SIG-M5 treated with dmso at 0.1 percent for 504 hours (cell line): ENCODE measurements at regions not wholly inside any gene's neighbourhood (a gene's known extent, or its start where the extent isn't known, plus 50 kb on each side); places are given as distances from the start of the nearest gene placed in this dataset.
A peak's percentile ranks its signal among the peaks of the same experiment; 100 is the strongest.

Experiments
- DNase-seq: peaks from one replicate; lab custom pipeline; 2025; ENCODE audit not compliant: unreplicated experiment; lab: John Stamatoyannopoulos, UW

DNA sequence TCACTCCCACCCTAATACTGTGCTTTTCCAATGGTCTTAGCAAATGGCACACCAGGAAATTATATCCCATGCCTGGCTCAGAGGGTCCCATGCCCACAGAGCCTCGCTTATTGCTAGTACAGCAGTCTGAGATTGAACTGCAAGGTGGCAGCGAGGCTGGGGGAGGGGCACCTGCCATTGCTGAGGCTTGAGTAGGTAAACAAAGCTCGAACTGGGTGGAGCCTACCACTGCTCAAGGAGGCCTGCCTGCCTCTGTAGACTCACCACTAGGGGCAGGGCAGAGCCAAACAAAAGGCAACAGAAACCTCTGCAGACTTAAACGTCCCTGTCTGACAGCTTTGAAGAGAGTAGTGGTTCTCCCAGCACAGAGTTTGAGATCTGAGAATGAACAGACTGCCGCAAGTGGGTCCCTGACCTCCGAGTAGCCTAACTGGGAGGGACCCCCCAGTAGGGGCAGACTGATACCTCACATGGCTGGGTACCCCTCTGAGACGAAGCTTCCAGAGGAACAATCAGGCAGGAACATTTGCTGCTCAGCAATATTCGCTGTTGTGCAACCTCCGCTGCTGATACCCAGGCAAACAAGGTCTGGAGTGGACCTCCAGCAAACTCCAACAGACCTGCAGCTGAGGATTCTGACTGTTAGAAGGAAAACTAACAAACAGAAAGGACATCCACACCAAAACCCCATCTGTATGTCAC lies 150.7 kb upstream of the FOXA2 start:
- DNase-seq = peak; percentile 26

DNA sequence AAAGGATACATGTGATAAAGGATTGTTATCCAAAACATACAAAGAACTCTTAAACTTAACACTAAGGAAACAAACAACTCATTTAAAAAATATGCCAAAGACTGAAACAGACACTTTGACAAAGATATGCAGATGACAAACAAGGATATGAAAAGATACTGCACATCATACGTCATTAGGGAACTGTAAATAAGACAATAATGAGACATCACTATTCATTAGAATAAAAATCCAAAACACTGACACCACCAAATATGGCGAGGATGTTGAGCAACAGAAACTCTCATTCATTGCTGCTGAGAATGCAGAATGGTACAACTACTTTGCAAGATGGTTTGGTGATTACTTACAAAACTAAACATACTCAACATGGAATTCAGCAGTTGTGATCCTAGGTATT lies 156.5 kb upstream of the FOXA2 start:
- no peak for DNase-seq

DNA sequence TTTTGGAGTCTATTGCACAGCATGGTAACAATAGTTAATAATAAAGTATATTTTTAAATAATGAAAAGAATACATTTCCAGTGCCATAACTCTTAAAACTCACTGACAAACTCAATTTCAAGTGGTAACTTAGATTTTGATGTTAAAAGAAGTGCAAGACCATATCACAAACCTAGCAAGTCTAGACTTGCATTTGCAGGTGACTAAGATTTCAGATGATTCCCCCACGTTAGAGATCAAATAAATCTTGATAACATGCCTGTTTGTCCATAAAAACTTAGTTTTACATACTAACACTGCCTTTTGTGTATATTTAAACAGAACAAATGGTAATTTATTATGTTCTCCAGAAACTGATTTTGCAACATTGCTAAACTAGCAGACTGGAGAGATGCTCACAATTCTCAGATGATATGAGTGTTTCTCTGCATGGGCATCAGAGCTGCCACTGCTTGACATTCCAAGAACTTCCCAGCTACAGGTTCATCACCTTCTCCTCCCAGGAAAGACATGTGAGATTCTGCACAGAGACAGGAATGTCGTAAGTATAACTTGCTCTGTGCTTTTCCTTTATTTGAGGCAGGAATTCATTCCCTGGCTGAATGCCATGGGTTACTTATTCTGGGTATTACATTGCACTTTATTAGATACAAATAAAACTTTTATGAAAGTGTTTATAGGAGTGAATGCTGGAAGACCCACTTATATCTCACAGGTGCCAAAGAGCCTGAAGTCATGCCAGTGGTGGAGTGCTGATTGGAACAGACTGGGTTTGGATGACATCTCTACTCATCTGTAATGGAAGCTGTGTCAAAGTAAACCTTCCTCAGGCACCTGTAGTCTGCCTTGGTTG lies 160.2 kb upstream of the FOXA2 start:
- DNase-seq = no peak

DNA sequence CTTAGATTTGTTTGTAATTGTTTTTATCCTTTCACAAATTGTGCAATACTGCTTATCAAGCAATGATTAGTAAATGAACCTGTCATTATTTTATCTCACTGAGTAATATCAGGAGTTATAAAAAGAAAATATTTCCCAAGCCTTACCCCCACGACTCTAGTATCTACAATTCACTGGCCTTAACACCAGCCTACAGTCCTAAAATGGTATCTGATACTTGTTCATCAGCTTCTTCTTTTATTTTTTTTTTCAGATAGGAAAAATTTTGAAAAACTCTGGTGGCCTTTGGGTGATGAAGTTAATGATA lies 160.8 kb upstream of the FOXA2 start:
- no peak for DNase-seq

DNA sequence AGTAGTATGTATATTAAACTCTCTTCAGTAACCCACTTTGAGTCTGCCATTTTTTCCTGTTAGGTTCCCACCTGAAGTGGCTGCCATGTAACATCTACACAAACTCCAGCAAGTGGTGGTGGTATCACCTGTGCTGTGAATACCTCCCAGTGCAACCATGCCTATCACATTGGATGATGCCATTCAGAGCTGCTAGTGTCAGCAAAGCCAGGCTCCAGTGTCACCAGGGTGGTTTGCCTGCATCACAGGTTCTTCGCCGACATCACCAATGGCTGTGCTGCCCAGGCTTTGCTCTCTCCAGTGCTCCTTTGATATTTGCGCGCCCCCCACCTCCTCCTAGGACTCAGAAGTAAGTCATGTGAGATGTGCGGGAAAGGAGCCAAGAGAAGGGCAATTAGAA lies 162.6 kb upstream of the FOXA2 start:
- DNase-seq = no peak

DNA sequence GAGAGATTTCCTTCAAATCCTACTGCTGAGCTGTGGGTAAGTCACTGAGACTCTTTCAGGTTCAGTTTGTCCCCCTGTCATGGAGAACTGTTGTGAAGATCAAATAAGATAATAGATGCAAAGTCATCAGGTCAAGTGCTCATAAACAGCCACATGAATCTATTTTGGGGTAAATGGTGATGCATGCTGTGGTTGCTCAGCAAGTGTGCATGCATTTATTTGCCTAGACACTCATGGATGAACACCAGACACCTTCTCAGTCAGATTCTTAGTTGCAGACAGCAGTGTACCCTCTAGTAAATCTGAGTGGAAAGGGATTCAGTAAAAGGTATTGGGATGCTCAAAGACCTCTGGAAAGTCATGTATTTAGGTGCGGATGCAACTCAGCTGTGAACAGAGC lies 168.0 kb upstream of the FOXA2 start:
- DNase-seq = no peak

DNA sequence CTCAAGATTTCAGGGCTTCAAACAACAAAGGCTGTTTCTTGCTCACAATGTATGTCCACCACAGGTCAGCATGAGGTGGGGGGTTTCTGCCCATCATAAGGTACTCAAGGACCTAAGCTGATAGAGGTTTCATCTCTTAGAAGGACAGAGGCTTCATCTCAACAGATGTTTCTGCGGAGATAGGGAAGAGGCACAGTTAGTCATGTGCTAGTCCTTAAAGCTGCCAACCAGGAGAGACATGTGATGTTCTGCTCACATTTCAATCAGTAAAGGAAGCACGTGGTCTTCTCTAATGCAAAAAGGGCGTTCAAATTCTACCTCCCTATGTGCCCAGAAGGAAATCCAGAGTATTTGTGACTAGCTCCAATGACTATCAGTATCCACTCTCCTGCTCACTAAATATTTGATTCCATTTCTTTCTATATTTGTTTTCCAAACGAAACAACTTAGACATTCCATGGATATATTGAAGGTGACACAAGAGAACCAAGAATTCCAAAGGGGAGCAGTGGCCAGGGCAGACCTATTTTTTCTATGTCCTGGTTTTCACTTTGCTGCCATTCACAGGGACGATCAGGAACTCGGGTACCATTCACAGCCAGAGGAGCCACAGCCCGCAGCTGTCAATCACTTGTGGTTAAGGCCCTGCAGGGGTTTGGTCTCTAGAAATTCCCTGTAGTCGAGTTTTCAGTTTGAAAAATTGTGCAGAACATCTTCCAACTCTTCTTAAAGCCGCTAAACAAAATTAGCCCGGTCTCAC lies 173.2 kb upstream of the FOXA2 start:
- no peak for DNase-seq

DNA sequence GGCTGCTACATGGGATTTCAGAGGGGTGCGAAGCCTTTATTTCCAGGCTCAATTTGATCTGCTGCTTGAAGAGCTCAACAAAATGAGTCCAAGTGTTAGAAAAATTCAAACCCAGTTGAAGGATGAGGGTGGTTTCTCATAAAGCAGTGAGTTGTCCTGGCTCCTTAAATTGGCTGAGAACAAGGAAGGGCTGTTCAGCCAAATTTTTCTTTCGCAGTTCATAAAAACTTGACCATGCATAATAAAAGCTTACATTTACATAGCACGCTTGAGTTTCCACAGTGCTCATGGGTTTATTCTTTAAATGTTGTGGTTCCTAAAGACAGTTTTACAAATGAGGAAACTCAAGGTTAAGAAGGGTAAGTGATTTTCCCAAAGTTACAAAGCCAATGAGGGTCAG lies 174.4 kb upstream of the FOXA2 start:
- DNase-seq = no peak

DNA sequence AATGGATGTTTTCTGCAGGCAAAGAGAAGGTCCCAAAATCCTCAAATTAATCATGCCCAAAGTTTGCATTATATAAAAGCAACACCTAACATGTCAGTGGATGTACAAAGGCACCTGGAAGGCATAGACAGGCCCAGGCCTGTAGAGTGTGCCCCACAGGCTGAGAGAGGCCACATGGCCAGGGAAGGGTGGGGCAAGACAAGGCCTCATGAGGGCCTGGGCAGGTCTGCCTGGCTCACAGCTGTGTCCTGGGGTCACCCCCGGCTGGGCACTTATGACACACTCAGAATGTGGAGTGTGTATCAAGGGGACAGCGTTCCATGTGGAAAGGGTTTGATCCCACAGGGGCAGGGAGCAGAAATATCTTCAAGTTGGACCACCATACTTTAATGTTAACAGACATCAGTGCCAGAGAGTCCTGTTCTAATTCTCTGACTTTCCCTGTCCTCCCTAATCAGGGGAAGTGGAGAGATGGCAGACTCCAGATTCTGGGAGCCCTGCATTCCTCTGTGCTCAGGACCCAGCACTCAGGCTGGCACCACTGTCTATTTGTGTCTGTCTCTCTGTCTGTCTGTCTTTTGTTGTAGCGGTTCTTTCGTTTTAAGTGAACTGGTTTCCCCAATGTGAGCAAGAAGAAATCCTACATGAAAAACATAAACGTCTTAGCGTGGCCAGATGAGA lies 178.3 kb upstream of the FOXA2 start:
- DNase-seq = no peak

DNA sequence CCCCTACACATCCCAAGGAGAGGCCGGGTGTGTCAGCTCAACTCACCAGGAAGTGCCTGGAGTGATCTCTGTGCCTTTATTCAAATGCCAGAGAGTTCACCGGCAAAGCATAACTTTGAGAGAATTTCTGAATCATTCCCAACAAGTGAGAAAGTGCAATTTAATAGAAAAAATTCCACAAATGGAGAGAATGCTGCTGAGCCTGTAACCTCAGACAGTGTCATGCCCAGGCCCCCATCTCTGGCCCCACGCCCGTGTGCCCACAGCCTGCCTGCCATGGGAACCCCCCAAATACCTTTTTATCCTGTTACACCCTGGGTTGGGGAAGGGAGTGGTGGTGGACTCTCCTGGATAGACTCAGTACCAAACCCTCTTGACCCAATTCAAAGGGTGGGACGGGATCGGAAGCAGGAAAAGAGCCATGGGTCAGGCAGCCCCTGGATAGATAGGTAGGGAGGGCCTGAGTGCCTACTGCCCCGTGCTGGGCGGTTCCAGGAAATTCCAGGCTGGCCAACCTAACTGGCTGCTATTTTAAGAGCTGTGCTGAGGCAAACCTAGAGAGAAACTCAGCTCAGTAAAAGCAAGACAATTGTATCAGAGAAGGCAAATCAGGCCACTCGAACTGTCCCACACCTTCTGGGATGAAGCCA lies 179.0 kb upstream of the FOXA2 start:
- no peak for DNase-seq

DNA sequence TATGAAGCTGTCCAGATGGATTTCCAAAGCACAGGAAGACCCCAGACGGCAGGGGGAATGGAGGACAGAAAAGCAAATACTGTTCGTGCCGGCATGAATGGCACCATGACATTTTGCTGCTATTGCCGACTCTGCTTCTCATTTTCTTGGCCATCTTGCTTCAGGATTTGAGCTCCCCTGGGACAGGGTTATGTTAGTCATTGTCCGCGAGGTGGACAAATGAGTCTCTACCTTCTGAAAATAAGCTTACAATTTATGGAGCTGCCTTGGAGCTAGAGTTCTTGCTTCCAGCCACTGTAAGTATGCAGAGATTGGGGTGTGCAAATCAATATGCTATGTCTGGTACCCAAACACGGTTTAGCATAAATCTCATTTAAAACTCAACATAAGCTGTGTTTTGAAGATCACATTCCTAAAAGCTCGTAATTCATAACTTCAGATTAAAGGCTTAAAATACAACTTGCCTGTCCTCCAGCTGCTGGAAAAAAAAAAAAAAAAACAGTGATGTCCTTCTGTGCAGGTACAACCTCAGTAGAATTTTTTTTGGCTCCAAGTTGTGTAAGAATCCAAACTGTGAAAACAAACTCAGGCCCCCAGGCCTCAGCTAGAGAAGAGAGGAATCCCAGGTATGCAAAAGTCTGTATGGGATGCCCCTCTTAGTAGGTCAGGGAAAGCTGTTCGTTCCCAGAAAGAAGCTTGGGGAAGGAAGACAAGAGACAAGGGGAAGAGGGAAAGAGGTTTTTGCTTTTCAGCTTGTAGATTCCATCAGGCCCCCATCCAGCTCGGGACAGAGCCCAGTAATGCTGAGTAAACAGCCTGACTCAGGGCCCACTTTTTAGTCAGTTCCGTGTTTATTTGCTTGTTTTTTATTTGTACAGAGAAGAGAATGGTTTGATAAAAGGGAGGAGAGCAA lies 184.2 kb upstream of the FOXA2 start:
- DNase-seq = no peak

DNA sequence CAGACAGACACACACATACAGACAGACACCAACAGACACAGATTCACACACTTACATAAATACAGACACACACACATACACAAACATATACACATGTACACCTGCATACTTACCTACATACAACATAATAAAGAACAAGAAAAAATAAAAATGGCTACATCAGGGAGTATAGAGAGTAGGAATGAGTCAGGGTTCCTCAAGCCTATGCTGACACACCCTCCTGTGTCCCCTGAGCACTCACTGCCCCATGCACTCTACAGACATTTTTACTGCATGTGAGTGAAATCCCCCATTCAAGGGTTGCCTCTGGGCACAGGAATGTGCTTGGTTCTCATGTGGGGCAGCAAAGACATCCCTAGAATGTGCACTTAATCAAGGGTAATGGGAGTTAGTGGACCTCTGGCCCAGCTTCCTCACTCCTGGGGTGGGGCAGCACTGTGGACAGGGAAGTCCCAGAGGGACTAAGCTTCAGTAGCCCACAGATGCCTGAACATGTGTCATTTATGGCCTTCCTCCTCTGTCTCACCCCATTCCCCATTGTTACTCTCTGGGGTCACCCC lies 185.9 kb upstream of the FOXA2 start:
- no peak for DNase-seq

DNA sequence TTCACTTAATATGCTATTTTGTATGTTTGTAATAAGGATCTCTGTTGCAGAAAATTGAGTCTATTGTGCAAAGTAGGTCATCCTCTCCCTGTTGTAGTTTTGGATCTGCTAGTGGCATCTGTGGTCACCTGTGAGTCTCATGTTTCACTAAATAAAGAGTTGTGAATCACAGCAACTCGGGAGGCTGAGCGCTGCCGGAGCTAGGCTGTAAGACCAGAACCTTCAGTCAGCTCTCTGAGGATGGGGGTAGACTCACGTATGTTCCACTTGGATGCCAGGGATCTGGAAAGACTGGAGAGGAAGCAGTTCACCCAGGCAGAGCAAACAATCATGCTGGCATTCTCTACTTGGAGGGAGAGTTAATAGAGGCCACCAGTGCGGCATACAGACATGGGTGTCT lies 187.3 kb upstream of the FOXA2 start:
- no peak for DNase-seq

DNA sequence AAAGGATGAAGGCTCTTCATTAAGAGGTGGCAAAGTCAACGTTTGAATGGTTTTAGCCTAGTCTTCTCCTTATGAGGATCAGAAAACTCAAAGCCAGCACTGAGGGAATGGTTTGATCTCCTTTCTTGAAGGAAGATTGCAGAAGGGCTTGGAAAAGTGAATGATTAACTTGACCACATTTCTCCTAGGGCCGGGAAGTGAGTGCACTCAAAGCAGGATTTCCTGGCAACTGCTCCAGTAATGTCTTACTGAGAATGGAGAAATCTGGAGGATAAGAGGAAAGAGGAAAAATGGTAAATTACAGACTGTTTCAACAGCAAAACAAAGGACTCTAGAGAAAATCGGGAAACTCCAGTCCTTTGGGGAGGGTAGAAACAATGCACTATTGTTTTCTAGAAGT lies 189.0 kb upstream of the FOXA2 start:
- no peak for DNase-seq

DNA sequence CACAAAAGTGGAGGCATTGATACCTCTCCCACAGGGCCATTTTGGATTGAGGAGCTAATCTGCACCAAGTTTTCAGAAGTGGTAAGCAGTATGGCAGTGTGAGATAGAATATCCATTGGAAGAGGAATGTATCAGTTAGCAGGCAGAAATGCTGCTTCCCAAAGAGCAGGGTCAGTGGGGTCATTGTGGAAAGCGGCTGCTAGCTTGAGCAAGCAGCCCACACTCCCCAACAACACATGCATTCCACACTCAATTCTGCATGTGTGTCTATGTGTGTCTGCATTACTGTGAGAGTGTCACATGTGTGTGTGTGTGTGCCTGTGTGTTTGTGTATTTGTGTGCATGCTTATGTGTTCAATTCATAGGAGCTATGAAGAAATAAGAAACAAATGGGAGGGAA lies 190.9 kb upstream of the FOXA2 start:
- no peak for DNase-seq

DNA sequence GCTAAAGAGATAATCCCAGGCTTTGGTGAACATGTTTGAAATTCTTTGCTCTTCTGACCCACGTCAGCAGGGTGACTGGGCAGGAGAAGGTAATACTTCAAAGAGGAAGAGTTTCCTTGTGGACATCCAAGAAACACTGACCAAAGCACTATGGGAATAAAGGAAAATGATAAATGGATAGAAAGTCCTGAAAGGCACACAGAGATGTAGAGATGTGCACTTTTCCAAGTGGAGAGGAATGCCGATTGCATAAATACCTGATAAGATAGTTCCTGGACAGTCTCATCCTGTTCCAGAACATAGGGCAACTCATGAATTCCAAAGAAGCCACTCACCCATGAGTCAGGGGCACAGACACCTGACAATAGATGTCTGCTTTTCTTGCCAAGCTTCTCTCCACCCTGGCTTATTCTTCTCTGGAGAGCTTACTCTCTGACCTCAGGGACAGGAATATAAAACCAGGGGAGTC lies 191.3 kb upstream of the FOXA2 start:
- no peak for DNase-seq

DNA sequence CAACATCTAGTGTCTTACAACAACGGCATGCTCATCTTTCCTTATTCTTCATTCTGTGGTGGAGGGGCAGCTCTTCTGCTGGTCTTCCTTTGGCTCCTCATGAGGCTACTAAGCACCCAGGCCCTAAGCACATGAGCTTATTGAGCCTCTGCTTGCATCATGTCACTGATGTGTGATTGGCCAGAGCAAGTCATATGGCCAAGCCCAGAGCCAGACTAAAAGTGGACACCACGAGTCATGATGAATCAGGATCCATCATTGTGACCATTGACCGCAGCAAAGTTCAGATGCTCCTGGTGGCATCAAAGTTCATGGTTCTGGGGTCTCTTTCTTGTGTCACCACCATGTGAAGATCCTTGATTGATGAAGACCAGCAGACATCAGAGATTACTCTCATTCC lies 192.0 kb upstream of the FOXA2 start:
- DNase-seq = no peak

DNA sequence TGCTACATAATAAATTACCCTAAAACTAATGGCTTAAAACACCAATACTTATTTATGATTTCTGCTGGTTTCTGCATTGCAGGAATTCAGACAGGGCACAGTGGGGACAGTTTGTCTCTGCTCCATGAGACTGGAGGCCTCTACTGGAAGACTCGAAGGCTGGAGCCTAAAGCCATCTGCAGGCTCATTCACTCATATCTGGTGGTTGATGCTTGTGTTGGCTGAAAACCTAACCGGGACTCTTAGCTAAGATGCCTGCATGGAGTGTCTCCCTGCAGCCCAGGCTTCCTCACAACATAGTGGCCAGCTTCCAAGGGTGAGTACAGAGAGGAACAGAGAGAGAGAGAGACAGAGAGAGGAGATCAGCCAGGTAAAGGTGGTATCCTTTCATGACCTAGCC lies 195.5 kb upstream of the FOXA2 start:
- DNase-seq = no peak

DNA sequence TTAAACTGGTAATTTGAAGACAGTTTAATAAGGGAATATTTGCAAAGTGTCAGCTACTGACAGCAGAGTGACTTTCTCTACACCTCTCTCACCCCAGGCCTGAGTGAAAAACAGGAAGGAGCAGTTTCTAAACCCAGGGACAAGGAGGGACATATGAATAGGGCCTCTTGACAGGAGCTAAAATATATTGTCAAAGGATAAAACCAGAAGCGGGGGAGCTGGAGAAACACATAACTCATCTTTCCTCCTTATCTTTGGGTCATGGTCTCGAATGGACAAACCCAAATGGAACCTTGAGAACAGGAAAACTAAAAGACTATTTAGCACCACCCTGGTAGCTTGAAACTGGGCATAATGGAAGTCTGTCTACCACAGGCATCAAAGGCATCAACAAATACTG lies 197.5 kb upstream of the FOXA2 start:
- no peak for DNase-seq

DNA sequence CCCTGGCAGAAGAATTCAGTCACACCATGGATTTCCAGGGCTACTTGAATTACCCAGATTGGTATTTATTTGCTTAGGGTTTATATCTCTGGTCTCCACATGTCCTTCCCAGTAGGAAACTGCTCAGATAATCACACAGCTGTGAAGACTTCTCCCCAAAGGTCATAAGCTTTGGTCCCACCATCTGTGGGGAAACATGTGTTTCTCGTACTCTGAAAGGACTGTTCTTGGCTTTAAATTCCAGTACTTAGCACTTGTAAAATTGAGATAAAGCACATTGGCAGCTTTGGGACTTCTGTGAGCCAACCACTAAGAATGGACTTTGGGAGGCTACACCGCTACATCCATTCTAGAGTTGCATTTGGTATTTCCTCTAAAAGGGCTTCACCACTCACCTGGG lies 205.3 kb upstream of the FOXA2 start:
- no peak for DNase-seq
